GM19035 (cell line): ENCODE measurements at regions not wholly inside any gene's neighbourhood (a gene's known extent, or its start where the extent isn't known, plus 50 kb on each side); places are given as distances from the start of the nearest gene placed in this dataset.
"Not testable (repeated sequence)": the region's sequence is repeated elsewhere in the genome, so short reads cannot be mapped to it uniquely, and the experiment has no call there.

Experiments used
- ATAC-seq: cut with Tn5 transposase; IDR thresholded peaks from one replicate; pipeline ENCODE4 v1.9.1; 2021; ENCODE audit not compliant: unreplicated experiment

GRCh38 chr20:4476903-4477500 is 209.3 kb upstream of the PRNP start:
- ATAC-seq: no peak

- ATAC-seq: no peak
Measured at GRCh38 chr20:4472906-4473305, 213.3 kb upstream of the PRNP start.

GRCh38 chr20:4471221-4471620 is 215.0 kb upstream of the PRNP start:
- ATAC-seq: no peak

- no peak for ATAC-seq
Measured at GRCh38 chr20:4470375-4470774, 215.9 kb upstream of the PRNP start.

- ATAC-seq: no peak
Measured at GRCh38 chr20:4469910-4470309, 216.3 kb upstream of the PRNP start.

- no peak for ATAC-seq
Measured at GRCh38 chr20:4468114-4468513, 218.1 kb upstream of the PRNP start.

- no peak for ATAC-seq
Measured at GRCh38 chr20:4465855-4466545, 216.9 kb upstream of the ADRA1D start.

- no peak for ATAC-seq
Measured at GRCh38 chr20:4465212-4465611, 216.1 kb upstream of the ADRA1D start.

- not testable (repeated sequence) for ATAC-seq
Measured at GRCh38 chr20:4462801-4463200, 213.7 kb upstream of the ADRA1D start.

- no peak for ATAC-seq
Measured at GRCh38 chr20:4459081-4459480, 210.0 kb upstream of the ADRA1D start.

GRCh38 chr20:4457566-4458543 is 208.8 kb upstream of the ADRA1D start:
- ATAC-seq: no peak

- ATAC-seq: no peak
Measured at GRCh38 chr20:4455996-4456395, 206.9 kb upstream of the ADRA1D start.

- ATAC-seq: no peak
Measured at GRCh38 chr20:4455301-4455701, 206.2 kb upstream of the ADRA1D start.

- ATAC-seq: no peak
Measured at GRCh38 chr20:4454111-4454510, 205.0 kb upstream of the ADRA1D start.

GRCh38 chr20:4453359-4453758 is 204.3 kb upstream of the ADRA1D start:
- ATAC-seq: no peak

- ATAC-seq: no peak
Measured at GRCh38 chr20:4451487-4452081, 202.5 kb upstream of the ADRA1D start.

- ATAC-seq: no peak
Measured at GRCh38 chr20:4449957-4450715, 201.0 kb upstream of the ADRA1D start.

GRCh38 chr20:4445784-4446183 is 196.7 kb upstream of the ADRA1D start:
- ATAC-seq: no peak

- ATAC-seq: no peak
Measured at GRCh38 chr20:4445331-4445730, 196.2 kb upstream of the ADRA1D start.

- no peak for ATAC-seq
Measured at GRCh38 chr20:4444404-4444803, 195.3 kb upstream of the ADRA1D start.

GRCh38 chr20:4443016-4443415 is 193.9 kb upstream of the ADRA1D start:
- no peak for ATAC-seq
